HepG2 (cell line): ENCODE measurements at regions not wholly inside any gene's neighbourhood (a gene's known extent, or its start where the extent isn't known, plus 50 kb on each side); places are given as distances from the start of the nearest gene placed in this dataset.

ENCODE experiments used
- ATAC-seq: fragments of 200-7000 bp; cut with Tn5 transposase; 3 replicates; pipeline ENCODE4 v1.9.1; 2020; ENCODE audit warnings: mild to moderate bottlenecking, moderate library complexity
- BruUV-seq: library from RNA; stranded (reverse); fragments of 400-500 nt; replicated peaks from 2 replicates; lab custom pipeline; 2021; lab: Mats Ljungman, UMichigan
- CTCF ChIA-PET: fragments of 300-600 bp; formaldehyde crosslinking; extraction: SDS; loops from one replicate; lab custom pipeline; 2021; ENCODE audit warnings: low total read pairs, inconsistent platforms, low intra/inter-chr PET ratio; lab: Yijun Ruan, JAX
- POLR2A ChIA-PET: fragments of 350-600 bp; sonication (Branson Sonifier 250); formaldehyde crosslinking; loops from one replicate; lab custom pipeline; 2020; ENCODE audit warnings: antibody characterized with exemption, inconsistent platforms; lab: Yijun Ruan, JAX
- DNase-seq: peaks from one replicate; pipeline ENCODE4 v3.0.0-alpha.2; 2015; ENCODE audit warnings: low spot score
- FAIRE-seq: peaks from 3 replicates; lab custom pipeline; 2011; peaks lifted over from hg19 to GRCh38; lab: Jason Lieb, UNC
- H2AFZ ChIP-seq: one replicate; pipeline ENCODE4 v1.6.1; 2011; ENCODE audit warnings: low read length, inconsistent platforms
- H3K27ac ChIP-seq: fragments of 300-600 bp; 3 replicates; pipeline ENCODE4 v1.8.0; 2011; ENCODE audit warnings: mixed run types, mild to moderate bottlenecking, mixed read lengths, low read length, inconsistent platforms; ENCODE audit not compliant: insufficient read depth; ENCODE audit errors: extremely low read length
- H3K27me3 ChIP-seq, 2 experiments: fragments of 200-600 bp in 1 of 2; 2 replicates in 1 of 2; 3 replicates in 1 of 2; pipeline versions ENCODE4 v1.6.0 to v1.8.0; 2011; ENCODE audit warnings: low read length in 2 of 2, mild to moderate bottlenecking in 2 of 2, moderate library complexity in 2 of 2, inconsistent platforms in 1 of 2; ENCODE audit not compliant: insufficient read depth in 2 of 2, control insufficient read depth in 1 of 2
- H3K36me3 ChIP-seq, 2 experiments: fragments of 200-600 bp in 1 of 2; replicated peaks in 1 of 2; 2 replicates in 1 of 2; 3 replicates in 1 of 2; pipeline versions ENCODE4 v1.5.1 to v1.8.0; 2011; ENCODE audit warnings: low read length in 2 of 2, inconsistent platforms in 1 of 2; ENCODE audit not compliant: insufficient read depth in 2 of 2, control insufficient read depth in 1 of 2
- H3K4me1 ChIP-seq: 2 replicates; pipeline ENCODE4 v1.5.1; 2012; ENCODE audit warnings: low read length, inconsistent platforms; ENCODE audit not compliant: insufficient read depth
- H3K4me2 ChIP-seq: 2 replicates; pipeline ENCODE4 v1.6.0; 2011; ENCODE audit warnings: low read depth, low read length, inconsistent platforms
- H3K4me3 ChIP-seq, 3 experiments: fragments of 200-600 bp in 1 of 3; sonication (generic), shearing (Covaris generic) in 1 of 3; replicated peaks in 1 of 3; 2 replicates each; pipeline ENCODE4 v1.5.1; 2011 to 2016; ENCODE audit warnings: low read length in 3 of 3, inconsistent platforms in 2 of 3, low read depth in 2 of 3, mild to moderate bottlenecking in 2 of 3, control low read depth in 1 of 3, mixed read lengths in 1 of 3; ENCODE audit not compliant: insufficient read depth in 1 of 3
- H3K79me2 ChIP-seq: one replicate; pipeline ENCODE4 v1.6.1; 2011; ENCODE audit warnings: low read length, inconsistent platforms; ENCODE audit not compliant: insufficient read depth
- H3K9ac ChIP-seq: 2 replicates; pipeline ENCODE4 v1.6.0; 2011; ENCODE audit warnings: mild to moderate bottlenecking, low read depth, low read length, inconsistent platforms; ENCODE audit not compliant: insufficient read depth
- H3K9me3 ChIP-seq: 2 replicates; pipeline ENCODE4 v1.5.1; 2012; ENCODE audit warnings: mild to moderate bottlenecking, low read length
- H4K20me1 ChIP-seq: 2 replicates; pipeline ENCODE4 v1.6.0; 2011; ENCODE audit warnings: inconsistent platforms, mild to moderate bottlenecking, low read length, moderate library complexity; ENCODE audit not compliant: insufficient read depth
- PAX8 ChIP-seq: sonication (generic); formaldehyde crosslinking; IDR thresholded peaks from 2 replicates; pipeline ENCODE4 v1.8.0; 2022; ENCODE audit warnings: mild to moderate bottlenecking, missing genetic modification reagents, borderline replicate concordance
- PBX2 ChIP-seq: IDR thresholded peaks from 2 replicates; pipeline ENCODE4 v1.6.1; 2016; ENCODE audit warnings: control low read depth
- SOX5 ChIP-seq: IDR thresholded peaks from 2 replicates; pipeline ENCODE4 v1.6.1; 2016; ENCODE audit warnings: borderline replicate concordance
- TBX3 ChIP-seq: fragments of 450-650 bp; IDR thresholded peaks from 2 replicates; pipeline ENCODE4 v1.6.1; 2017; ENCODE audit warnings: antibody characterized with exemption, mild to moderate bottlenecking, inconsistent platforms, borderline replicate concordance
- ZNF224 ChIP-seq: sonication (generic); formaldehyde crosslinking; IDR thresholded peaks from 2 replicates; pipeline ENCODE4 v1.5.0; 2020; ENCODE audit warnings: mild to moderate bottlenecking, missing genetic modification reagents
- ZNF780A ChIP-seq: sonication (generic); formaldehyde crosslinking; IDR thresholded peaks from 2 replicates; pipeline ENCODE4 v1.8.0; 2022; ENCODE audit warnings: mild to moderate bottlenecking, missing genetic modification reagents, moderate library complexity
- ZNF850 ChIP-seq: sonication (generic); formaldehyde crosslinking; conservative IDR thresholded peaks from 2 replicates; pipeline ENCODE4 v1.9.0; 2021; ENCODE audit warnings: mild to moderate bottlenecking, missing genetic modification reagents
- WGBS: methylation state at CpG from one replicate; pipeline ENCODE4 v1.1.6; 2017; ENCODE audit warnings: low lambda C conversion rate; 5-methylcytosine and 5-hydroxymethylcytosine counted together
- in situ Hi-C: cut with HindIII; loops from 2 replicates; pipeline ENCODE4 v1.10.0; 2017; ENCODE audit warnings: low pct_unique_long_range_greater_than_20kb; ENCODE audit not compliant: extremely low pct_ligation_motif_present
- intact Hi-C: fragments of 100-400 bp; cut with micrococcal nuclease; formaldehyde crosslinking; loops from one replicate; pipeline ENCODE4 v1.10.0; 2022; ENCODE audit not compliant: unreplicated experiment
- TF ChIP-seq, protein P1 (sequence below): IDR thresholded peaks from 2 replicates; pipeline ENCODE4 v1.6.1; 2016; ENCODE audit warnings: low read depth, borderline replicate concordance

GRCh38 chr3:43907508-43907858 lies 216.7 kb downstream of the ABHD5 start:
- BruUV-seq, result no TSS peak
- Histone ChIP-seq H2AFZ (no peak overlapping the region), H3K4me2 (no peak overlapping the region), H3K27ac (no peak overlapping the region), H3K36me3 (no peaks in the 10 kb centered on the region), H4K20me1 (no peaks in the 10 kb centered on the region), H3K9me3 (no peaks in the 10 kb centered on the region), H3K4me3 (no peak overlapping the region), H3K9ac (no peak overlapping the region), H3K79me2 (no peaks in the 10 kb centered on the region), H3K27me3 (peaks cover 0 to 7% of the 10 kb centered on the region in 2 experiments; a peak in 1 of 5 replicates), H3K4me1 (no peaks in the 10 kb centered on the region)
- intact Hi-C loops (no loop called here), in situ Hi-C loops (no loop called here)
- TF ChIP-seq ZNF850 (CRISPR knock-in tag), result no peak
- ATAC-seq (no peak), FAIRE-seq (no peak), DNase-seq (no peak)
- ChIA-PET CTCF (no interaction called here), POLR2A (no interaction called here)
- whole genome bisulfite sequencing, result 0% methylated on average over 1 of the region's 1 CpG

GRCh38 chr3:43908456-43908855 lies 217.7 kb downstream of the ABHD5 start:
- peaks cover 0 to 14% of the 10 kb centered on the region in 2 experiments; a peak in 1 of 5 replicates for H3K27me3 ChIP-seq
- H3K4me3 ChIP-seq, result no peak overlapping the region
- H3K27ac ChIP-seq, result no peak overlapping the region
- no peaks in the 10 kb centered on the region for H3K4me1 ChIP-seq
- ATAC-seq (no peak), FAIRE-seq (no peak), DNase-seq (no peak)
- no peaks in the 10 kb centered on the region for H3K9me3 ChIP-seq
- no peaks in the 10 kb centered on the region for H3K79me2 ChIP-seq
- no peak overlapping the region for H2AFZ ChIP-seq
- in situ Hi-C loops, result no loop called here
- no peaks in the 10 kb centered on the region for H3K36me3 ChIP-seq
- intact Hi-C loops, result no loop called here
- H3K4me2 ChIP-seq, result no peak overlapping the region
- no peak overlapping the region for H3K9ac ChIP-seq
- WGBS, result 3% methylated on average over 5 of the region's 5 CpGs
- POLR2A ChIA-PET, result no interaction called here
- no peaks in the 10 kb centered on the region for H4K20me1 ChIP-seq
- BruUV-seq, result no TSS peak
- CTCF ChIA-PET, result no interaction called here
- TF ChIP-seq SOX5 (CRISPR knock-in tag) (no peak), ZNF780A (CRISPR knock-in tag) (no peak), ZNF224 (no peak), PAX8 (CRISPR knock-in tag) (no peak), PBX2 (CRISPR knock-in tag) (no peak), TBX3 (no peak)
- TF ChIP-seq, protein P1, sequence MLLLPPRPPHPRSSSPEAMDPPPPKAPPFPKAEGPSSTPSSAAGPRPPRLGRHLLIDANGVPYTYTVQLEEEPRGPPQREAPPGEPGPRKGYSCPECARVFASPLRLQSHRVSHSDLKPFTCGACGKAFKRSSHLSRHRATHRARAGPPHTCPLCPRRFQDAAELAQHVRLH (CRISPR knock-in tag), result no peak
- TF ChIP-seq, all 625 proteins: peak for 0
